SK-N-SH treated with all-trans-retinoic acid at 6 μM for 48 hours (cell line): ENCODE measurements at regions not wholly inside any gene's neighbourhood (a gene's known extent, or its start where the extent isn't known, plus 50 kb on each side); places are given as distances from the start of the nearest gene placed in this dataset.

Experiments used
- ATAC-seq: fragments of 200-7000 bp; cut with Tn5 transposase; 3 replicates; pipeline ENCODE4 v1.9.1; 2020; ENCODE audit warnings: mild to moderate bottlenecking, moderate library complexity
- ARNTL ChIP-seq: fragments of 450-650 bp; formaldehyde crosslinking; IDR thresholded peaks from 2 replicates; pipeline ENCODE4 v1.5.0; 2020; ENCODE audit warnings: low read depth, mild to moderate bottlenecking, moderate library complexity, borderline replicate concordance
- CREB5 ChIP-seq: fragments of 250-450 bp; sonication (Bioruptor Pico); IDR thresholded peaks from 2 replicates; pipeline ENCODE4 v1.5.1; 2020; ENCODE audit warnings: low read depth, mild to moderate bottlenecking, moderate library complexity
- CSDC2 ChIP-seq: fragments of 250-450 bp; sonication (Bioruptor Pico); IDR thresholded peaks from 2 replicates; pipeline ENCODE4 v1.5.0; 2020; ENCODE audit warnings: mild to moderate bottlenecking, moderate library complexity
- CSRNP3 ChIP-seq: fragments of 250-450 bp; sonication (Bioruptor Pico); IDR thresholded peaks from 2 replicates; pipeline ENCODE4 v1.5.1; 2021; ENCODE audit warnings: mild to moderate bottlenecking, moderate library complexity
- ESRRG ChIP-seq: fragments of 250-450 bp; sonication (Bioruptor Pico); IDR thresholded peaks from 2 replicates; pipeline ENCODE4 v1.6.1; 2021; ENCODE audit warnings: mild to moderate bottlenecking
- ISL1 ChIP-seq: fragments of 250-450 bp; sonication (Bioruptor Pico); IDR thresholded peaks from 2 replicates; pipeline ENCODE4 v2.1.2; 2022; ENCODE audit warnings: mild to moderate bottlenecking, moderate library complexity
- OSR1 ChIP-seq: fragments of 250-450 bp; sonication (Bioruptor Pico); IDR thresholded peaks from 2 replicates; pipeline ENCODE4 v1.8.0; 2022; ENCODE audit warnings: moderate library complexity, mild to moderate bottlenecking, inconsistent platforms
- PPARA ChIP-seq: fragments of 250-450 bp; sonication (Bioruptor Pico); IDR thresholded peaks from 2 replicates; pipeline ENCODE4 v1.5.0; 2020; ENCODE audit warnings: mild to moderate bottlenecking, borderline replicate concordance
- RARB ChIP-seq: fragments of 250-450 bp; sonication (Bioruptor Pico); IDR thresholded peaks from 2 replicates; pipeline ENCODE4 v1.8.0; 2021; ENCODE audit warnings: mild to moderate bottlenecking, moderate library complexity
- SNAI2 ChIP-seq: fragments of 250-450 bp; sonication (Bioruptor Pico); IDR thresholded peaks from 2 replicates; pipeline ENCODE4 v1.5.0; 2020; ENCODE audit warnings: mild to moderate bottlenecking, moderate library complexity
- TCF4 ChIP-seq: fragments of 250-450 bp; sonication (Bioruptor Pico); IDR thresholded peaks from 2 replicates; pipeline ENCODE4 v1.8.0; 2021; ENCODE audit warnings: mild to moderate bottlenecking, moderate library complexity, borderline replicate concordance
- TOX ChIP-seq: fragments of 250-450 bp; sonication (Bioruptor Pico); IDR thresholded peaks from 2 replicates; pipeline ENCODE4 v1.8.0; 2021; ENCODE audit warnings: mild to moderate bottlenecking, moderate library complexity, borderline replicate concordance
- TSHZ2 ChIP-seq: fragments of 250-450 bp; sonication (Bioruptor Pico); IDR thresholded peaks from 2 replicates; pipeline ENCODE4 v1.5.0; 2020; ENCODE audit warnings: mild to moderate bottlenecking, moderate library complexity
- ZC3H10 ChIP-seq: fragments of 250-450 bp; sonication (Bioruptor Pico); IDR thresholded peaks from 2 replicates; pipeline ENCODE4 v1.5.1; 2021; ENCODE audit warnings: mild to moderate bottlenecking, moderate library complexity
- ZFP3 ChIP-seq: fragments of 250-450 bp; sonication (Bioruptor Pico); IDR thresholded peaks from 2 replicates; pipeline ENCODE4 v1.5.0; 2020; ENCODE audit warnings: mild to moderate bottlenecking, moderate library complexity
- ZNF565 ChIP-seq: fragments of 450-650 bp; formaldehyde crosslinking; conservative IDR thresholded peaks from 2 replicates; pipeline ENCODE4 v1.5.0; 2020; ENCODE audit warnings: low read depth, mild to moderate bottlenecking, moderate library complexity
- ZNF70 ChIP-seq: fragments of 450-650 bp; formaldehyde crosslinking; IDR thresholded peaks from 2 replicates; pipeline ENCODE4 v1.5.0; 2020; ENCODE audit warnings: mild to moderate bottlenecking, moderate library complexity
- ZNF8 ChIP-seq: fragments of 450-650 bp; formaldehyde crosslinking; IDR thresholded peaks from 2 replicates; pipeline ENCODE4 v1.5.0; 2020; ENCODE audit warnings: mild to moderate bottlenecking, moderate library complexity
- TF ChIP-seq, protein P1 (sequence below): fragments of 250-450 bp; sonication (Bioruptor Pico); IDR thresholded peaks from 2 replicates; pipeline ENCODE4 v1.8.0; 2021; ENCODE audit warnings: low read depth, mild to moderate bottlenecking, moderate library complexity, borderline replicate concordance
- TF ChIP-seq, protein P2 (sequence below): fragments of 250-450 bp; sonication (Bioruptor Pico); IDR thresholded peaks from 2 replicates; pipeline ENCODE4 v1.8.0; 2020; ENCODE audit warnings: mild to moderate bottlenecking, moderate library complexity, borderline replicate concordance

- TF ChIP-seq, protein P1, sequence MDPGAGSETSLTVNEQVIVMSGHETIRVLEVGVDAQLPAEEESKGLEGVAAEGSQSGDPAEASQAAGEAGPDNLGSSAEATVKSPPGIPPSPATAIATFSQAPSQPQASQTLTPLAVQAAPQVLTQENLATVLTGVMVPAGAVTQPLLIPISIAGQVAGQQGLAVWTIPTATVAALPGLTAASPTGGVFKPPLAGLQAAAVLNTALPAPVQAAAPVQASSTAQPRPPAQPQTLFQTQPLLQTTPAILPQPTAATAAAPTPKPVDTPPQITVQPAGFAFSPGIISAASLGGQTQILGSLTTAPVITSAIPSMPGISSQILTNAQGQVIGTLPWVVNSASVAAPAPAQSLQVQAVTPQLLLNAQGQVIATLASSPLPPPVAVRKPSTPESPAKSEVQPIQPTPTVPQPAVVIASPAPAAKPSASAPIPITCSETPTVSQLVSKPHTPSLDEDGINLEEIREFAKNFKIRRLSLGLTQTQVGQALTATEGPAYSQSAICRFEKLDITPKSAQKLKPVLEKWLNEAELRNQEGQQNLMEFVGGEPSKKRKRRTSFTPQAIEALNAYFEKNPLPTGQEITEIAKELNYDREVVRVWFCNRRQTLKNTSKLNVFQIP (CRISPR knock-in tag): no peak
- TF ChIP-seq, protein P2, sequence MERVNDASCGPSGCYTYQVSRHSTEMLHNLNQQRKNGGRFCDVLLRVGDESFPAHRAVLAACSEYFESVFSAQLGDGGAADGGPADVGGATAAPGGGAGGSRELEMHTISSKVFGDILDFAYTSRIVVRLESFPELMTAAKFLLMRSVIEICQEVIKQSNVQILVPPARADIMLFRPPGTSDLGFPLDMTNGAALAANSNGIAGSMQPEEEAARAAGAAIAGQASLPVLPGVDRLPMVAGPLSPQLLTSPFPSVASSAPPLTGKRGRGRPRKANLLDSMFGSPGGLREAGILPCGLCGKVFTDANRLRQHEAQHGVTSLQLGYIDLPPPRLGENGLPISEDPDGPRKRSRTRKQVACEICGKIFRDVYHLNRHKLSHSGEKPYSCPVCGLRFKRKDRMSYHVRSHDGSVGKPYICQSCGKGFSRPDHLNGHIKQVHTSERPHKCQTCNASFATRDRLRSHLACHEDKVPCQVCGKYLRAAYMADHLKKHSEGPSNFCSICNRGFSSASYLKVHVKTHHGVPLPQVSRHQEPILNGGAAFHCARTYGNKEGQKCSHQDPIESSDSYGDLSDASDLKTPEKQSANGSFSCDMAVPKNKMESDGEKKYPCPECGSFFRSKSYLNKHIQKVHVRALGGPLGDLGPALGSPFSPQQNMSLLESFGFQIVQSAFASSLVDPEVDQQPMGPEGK: no peak
- TF ChIP-seq ZNF565: no peak
- TF ChIP-seq ZNF8: no peak
- no peak for TF ChIP-seq ZC3H10 (CRISPR knock-in tag)
- TF ChIP-seq TCF4 (CRISPR knock-in tag): no peak
- no peak for TF ChIP-seq ZFP3 (CRISPR knock-in tag)
- TF ChIP-seq CSDC2: no peak
- TF ChIP-seq ISL1 (CRISPR knock-in tag): no peak
- no peak for TF ChIP-seq TSHZ2 (CRISPR knock-in tag)
- no peak for TF ChIP-seq PPARA (CRISPR knock-in tag)
- TF ChIP-seq CSRNP3 (CRISPR knock-in tag): no peak
- no peak for TF ChIP-seq SNAI2 (CRISPR knock-in tag)
- no peak for TF ChIP-seq TOX (CRISPR knock-in tag)
- no peak for TF ChIP-seq ARNTL (CRISPR knock-in tag)
- no peak for TF ChIP-seq ESRRG (CRISPR knock-in tag)
- TF ChIP-seq OSR1 (CRISPR knock-in tag): no peak
- TF ChIP-seq ZNF70 (CRISPR knock-in tag): no peak
- ATAC-seq: no peak
Measured at GRCh38 chr12:87597114-87597513, 432.1 kb downstream of the C12orf50 start.

DNA sequence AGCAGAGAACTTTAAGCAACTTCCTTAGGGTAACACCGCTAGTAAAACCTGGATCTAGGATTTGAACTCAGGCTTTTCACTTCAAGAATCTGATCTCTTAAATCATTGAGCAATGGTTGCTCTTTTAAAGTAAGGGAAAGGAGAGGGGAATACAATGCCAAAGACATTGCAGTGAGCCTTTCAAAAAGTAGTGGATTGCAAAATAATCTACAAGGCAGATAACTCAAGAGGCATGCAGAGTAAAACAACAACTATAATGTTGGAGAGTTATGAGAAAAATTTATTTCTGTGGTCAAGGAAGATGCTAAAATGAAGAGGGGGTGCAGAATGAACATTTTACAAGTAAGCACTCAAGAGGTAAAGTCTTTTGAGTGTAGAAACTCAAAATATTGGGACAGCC, 432.6 kb downstream of the C12orf50 start:
- no peak for ATAC-seq
- no peak for TF ChIP-seq ARNTL (CRISPR knock-in tag)
- no peak for TF ChIP-seq ESRRG (CRISPR knock-in tag)
- no peak for TF ChIP-seq PPARA (CRISPR knock-in tag)

DNA sequence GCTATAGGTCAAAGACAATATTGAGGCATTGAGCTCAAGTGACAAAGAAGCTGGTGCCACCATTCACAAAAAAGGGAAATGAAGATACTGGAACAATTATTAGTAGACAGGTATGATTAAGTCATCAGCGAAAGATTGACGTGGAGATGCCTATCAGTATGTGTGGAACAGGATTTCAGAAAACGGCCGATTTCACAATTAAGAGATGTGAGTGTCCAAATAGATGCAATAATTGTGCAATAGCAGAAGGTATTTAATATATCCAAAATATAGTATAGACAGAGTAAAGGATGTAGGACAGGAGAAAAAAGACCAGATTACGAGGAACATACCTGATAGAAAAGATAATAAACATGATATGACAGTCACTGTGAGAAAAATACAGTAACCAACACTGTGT, 433.1 kb downstream of the C12orf50 start:
- TF ChIP-seq, protein P1 (CRISPR knock-in tag): no peak
- no peak for TF ChIP-seq OSR1 (CRISPR knock-in tag)
- TF ChIP-seq ARNTL (CRISPR knock-in tag): no peak
- TF ChIP-seq ZNF70 (CRISPR knock-in tag): no peak
- TF ChIP-seq PPARA (CRISPR knock-in tag): no peak
- TF ChIP-seq CREB5 (CRISPR knock-in tag): no peak
- no peak for TF ChIP-seq SNAI2 (CRISPR knock-in tag)
- TF ChIP-seq ZC3H10 (CRISPR knock-in tag): no peak
- TF ChIP-seq TSHZ2 (CRISPR knock-in tag): no peak
- TF ChIP-seq RARB (CRISPR knock-in tag): no peak
- TF ChIP-seq CSRNP3 (CRISPR knock-in tag): no peak
- TF ChIP-seq ESRRG (CRISPR knock-in tag): no peak
- no peak for TF ChIP-seq ZFP3 (CRISPR knock-in tag)
- no peak for TF ChIP-seq ZNF565
- no peak for TF ChIP-seq ISL1 (CRISPR knock-in tag)
- no peak for TF ChIP-seq ZNF8
- no peak for ATAC-seq
